ENCODE measurements at regions not wholly inside any gene's neighbourhood (a gene's known extent, or its start where the extent isn't known, plus 50 kb on each side); places are given as distances from the start of the nearest gene placed in this dataset.

DNA sequence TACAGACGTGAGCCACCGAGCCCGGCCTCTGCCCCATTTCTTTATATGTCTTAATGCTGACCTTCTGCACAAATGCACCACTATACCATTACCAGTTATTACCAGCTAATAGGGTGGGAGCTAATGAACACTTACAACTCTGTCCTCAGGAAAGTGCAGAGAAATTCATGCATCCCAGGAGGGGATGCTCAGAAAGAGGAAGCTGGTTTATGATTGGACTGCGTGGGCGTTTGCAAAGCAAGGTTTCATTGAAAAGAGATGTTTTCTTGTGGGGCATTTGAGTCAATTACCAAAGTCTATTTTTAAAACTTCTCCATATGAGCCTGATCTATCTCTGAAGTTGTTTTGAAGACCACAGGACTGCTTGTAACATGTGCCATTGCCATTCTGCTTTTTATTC is 417.7 kb upstream of the CELF2 start:
- no peak for ATAC-seq
- no peaks in the 10 kb centered on the region for H3K36me3 ChIP-seq
- no peaks in the 10 kb centered on the region for H3K9me3 ChIP-seq
- intact Hi-C loops (cut with DNase I) = no loop called here
- H3K27ac ChIP-seq = no peak overlapping the region
- no peak for DNase-seq
- H3K4me3 ChIP-seq = no peak overlapping the region
- TF ChIP-seq, protein P1, sequence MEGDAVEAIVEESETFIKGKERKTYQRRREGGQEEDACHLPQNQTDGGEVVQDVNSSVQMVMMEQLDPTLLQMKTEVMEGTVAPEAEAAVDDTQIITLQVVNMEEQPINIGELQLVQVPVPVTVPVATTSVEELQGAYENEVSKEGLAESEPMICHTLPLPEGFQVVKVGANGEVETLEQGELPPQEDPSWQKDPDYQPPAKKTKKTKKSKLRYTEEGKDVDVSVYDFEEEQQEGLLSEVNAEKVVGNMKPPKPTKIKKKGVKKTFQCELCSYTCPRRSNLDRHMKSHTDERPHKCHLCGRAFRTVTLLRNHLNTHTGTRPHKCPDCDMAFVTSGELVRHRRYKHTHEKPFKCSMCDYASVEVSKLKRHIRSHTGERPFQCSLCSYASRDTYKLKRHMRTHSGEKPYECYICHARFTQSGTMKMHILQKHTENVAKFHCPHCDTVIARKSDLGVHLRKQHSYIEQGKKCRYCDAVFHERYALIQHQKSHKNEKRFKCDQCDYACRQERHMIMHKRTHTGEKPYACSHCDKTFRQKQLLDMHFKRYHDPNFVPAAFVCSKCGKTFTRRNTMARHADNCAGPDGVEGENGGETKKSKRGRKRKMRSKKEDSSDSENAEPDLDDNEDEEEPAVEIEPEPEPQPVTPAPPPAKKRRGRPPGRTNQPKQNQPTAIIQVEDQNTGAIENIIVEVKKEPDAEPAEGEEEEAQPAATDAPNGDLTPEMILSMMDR (IDR thresholded peaks at IDR 0.05) = no peak
- no peaks in the 10 kb centered on the region for H3K27me3 ChIP-seq (ENCODE audit: low read depth)
- no peaks in the 10 kb centered on the region for H3K4me1 ChIP-seq

DNA sequence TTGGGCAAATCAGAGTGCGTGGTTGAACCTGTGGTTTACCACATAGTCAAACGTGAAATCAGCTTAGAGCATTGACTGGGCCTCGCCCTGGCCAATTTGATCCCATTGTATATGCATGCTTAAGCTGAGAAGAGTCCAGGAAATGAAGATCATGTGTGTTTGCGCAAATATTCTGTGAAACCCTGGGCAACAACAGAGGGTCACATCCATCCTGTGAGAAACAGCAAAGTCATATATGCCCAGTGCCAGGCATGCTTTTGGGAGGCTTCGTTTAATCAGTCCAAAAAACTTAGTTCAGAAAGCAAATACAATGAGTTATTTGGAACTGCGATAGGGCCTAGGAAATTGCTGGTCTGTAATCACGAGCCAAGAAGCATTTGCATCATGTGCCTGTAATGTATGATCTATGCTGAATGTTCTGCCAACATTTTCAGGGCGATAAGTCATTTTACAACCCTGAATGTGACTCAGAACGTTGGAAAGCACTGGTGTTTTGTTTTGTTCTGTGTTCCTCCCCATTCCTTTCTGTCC is 412.1 kb upstream of the CELF2 start:
- ATAC-seq = peak in 1 of 2 donors; percentile 9
- Histone ChIP-seq H3K4me3 (no peak overlapping the region), H3K4me1 (no peaks in the 10 kb centered on the region), H3K9me3 (no peaks in the 10 kb centered on the region), H3K27ac (peak overlapping the region; percentile 15), H3K36me3 (no peaks in the 10 kb centered on the region), H3K27me3 (ENCODE audit: low read depth) (no peaks in the 10 kb centered on the region)
- TF ChIP-seq, protein P1 (IDR thresholded peaks at IDR 0.05) = no peak
- DNase-seq = no peak
- intact Hi-C loops (cut with DNase I) = no loop called here

GRCh38 chr10:10609379-10609955 is 408.2 kb upstream of the CELF2 start:
- Histone ChIP-seq H3K9me3 (no peaks in the 10 kb centered on the region), H3K4me1 (no peaks in the 10 kb centered on the region), H3K27me3 (ENCODE audit: low read depth) (no peaks in the 10 kb centered on the region), H3K4me3 (no peak overlapping the region), H3K27ac (no peak overlapping the region), H3K36me3 (no peaks in the 10 kb centered on the region)
- TF ChIP-seq, protein P1 (IDR thresholded peaks at IDR 0.05) = no peak
- ATAC-seq (no peak), DNase-seq (no peak)
- intact Hi-C loops (cut with DNase I) = no loop called here

DNA sequence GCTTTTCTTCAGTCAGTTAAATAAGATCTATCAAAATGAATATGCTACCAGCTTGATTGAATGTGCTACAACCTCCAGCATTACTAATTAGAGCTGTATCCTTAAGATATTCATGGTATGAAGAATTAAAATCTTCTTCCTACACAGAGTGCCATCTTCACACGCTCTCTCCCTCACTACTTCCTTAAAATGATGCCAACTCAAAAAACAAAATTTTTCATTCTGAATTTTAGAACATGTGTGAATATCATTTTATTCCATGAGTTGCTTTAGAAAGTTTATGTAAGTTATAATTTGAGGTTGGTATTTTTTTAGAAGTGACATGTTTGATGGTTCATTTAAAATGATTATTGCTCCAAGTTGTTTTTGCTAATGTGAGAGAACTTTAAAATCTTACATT is 407.5 kb upstream of the CELF2 start:
- Histone ChIP-seq H3K27me3 (ENCODE audit: low read depth) (no peaks in the 10 kb centered on the region), H3K4me1 (no peaks in the 10 kb centered on the region), H3K36me3 (no peaks in the 10 kb centered on the region), H3K9me3 (no peaks in the 10 kb centered on the region), H3K27ac (no peak overlapping the region), H3K4me3 (no peak overlapping the region)
- DNase-seq (no peak), ATAC-seq (no peak)
- intact Hi-C loops (cut with DNase I) = no loop called here
- TF ChIP-seq, protein P1 (IDR thresholded peaks at IDR 0.05) = no peak

DNA sequence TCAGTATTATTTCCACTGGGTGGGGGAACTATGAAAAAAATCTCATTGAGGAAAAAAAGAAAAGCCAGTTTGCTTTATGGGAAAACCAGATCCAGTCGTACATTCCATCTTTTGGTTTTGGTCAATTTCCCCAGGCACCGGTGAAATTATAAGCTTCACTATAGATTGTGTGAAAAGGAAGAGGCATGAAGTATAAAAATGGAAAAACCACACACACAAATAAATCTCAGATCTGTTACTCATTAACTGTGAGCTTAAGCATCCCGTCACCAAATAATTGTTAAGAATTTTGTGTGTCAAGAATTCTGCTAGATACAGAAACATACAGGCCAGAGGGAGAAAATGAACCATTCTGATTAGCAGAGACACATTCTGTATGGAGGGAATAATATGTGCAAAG is 405.5 kb upstream of the CELF2 start:
- intact Hi-C loops (cut with DNase I) = no loop called here
- Histone ChIP-seq H3K27ac (no peak overlapping the region), H3K4me1 (no peaks in the 10 kb centered on the region)

More for the DNA sequence above, 405.5 kb upstream of the CELF2 start:
- no peak for DNase-seq
- TF ChIP-seq, protein P1 (IDR thresholded peaks at IDR 0.05) = no peak
- no peaks in the 10 kb centered on the region for H3K9me3 ChIP-seq
- no peak overlapping the region for H3K4me3 ChIP-seq
- no peaks in the 10 kb centered on the region for H3K27me3 ChIP-seq (ENCODE audit: low read depth)
- no peaks in the 10 kb centered on the region for H3K36me3 ChIP-seq
- ATAC-seq = no peak
